Endothelial cell of umbilical vein (primary cell): ENCODE measurements at regions not wholly inside any gene's neighbourhood (a gene's known extent, or its start where the extent isn't known, plus 50 kb on each side); places are given as distances from the start of the nearest gene placed in this dataset.

Experiments used
- BruUV-seq: library from RNA; stranded (reverse); fragments of 400-500 nt; replicated peaks from 2 replicates; lab custom pipeline; 2021; lab: Mats Ljungman, UMichigan
- CTCF ChIA-PET: fragments of 300-600, 350-600 bp; sonication (Branson Sonifier 250); formaldehyde crosslinking; loops from one replicate; lab custom pipeline; 2021; ENCODE audit warnings: antibody characterized with exemption, inconsistent platforms; lab: Charles Lee
- POLR2A ChIA-PET: fragments of 300-600, 350-600 bp; sonication (Branson Sonifier 250); formaldehyde crosslinking; loops from one replicate; lab custom pipeline; 2021; ENCODE audit warnings: antibody characterized with exemption, inconsistent platforms; lab: Charles Lee
- DNase-seq: peaks from one replicate; pipeline ENCODE4 v3.0.0-alpha.2; 2011; ENCODE audit warnings: low read depth, low spot score
- FAIRE-seq: peaks from 2 replicates; lab custom pipeline; 2011; peaks lifted over from hg19 to GRCh38; lab: Jason Lieb, UNC
- H2AFZ ChIP-seq: 2 replicates; pipeline ENCODE4 v1.6.0; 2012; ENCODE audit warnings: low read depth, low read length, control low read depth, inconsistent platforms
- H3K27ac ChIP-seq: 2 replicates; pipeline ENCODE4 v1.5.1; 2011; ENCODE audit warnings: low read depth, mild to moderate bottlenecking, control low read depth, low read length, moderate library complexity; ENCODE audit not compliant: insufficient read depth
- H3K27me3 ChIP-seq, 2 experiments: 2 replicates each; pipeline versions ENCODE4 v1.6.0 to v1.6.1; 2011; ENCODE audit warnings: low read length in 2 of 2, mixed read lengths in 1 of 2; ENCODE audit not compliant: control insufficient read depth in 2 of 2, insufficient read depth in 2 of 2
- H3K36me3 ChIP-seq, 2 experiments: 2 replicates in 1 of 2; 3 replicates in 1 of 2; pipeline ENCODE4 v1.5.1; 2011; ENCODE audit warnings: low read length in 2 of 2, mild to moderate bottlenecking in 1 of 2, moderate library complexity in 1 of 2; ENCODE audit not compliant: control insufficient read depth in 2 of 2, insufficient read depth in 2 of 2; ENCODE audit errors: extremely low read depth in 1 of 2
- H3K4me1 ChIP-seq: 3 replicates; pipeline ENCODE4 v1.5.1; 2011; ENCODE audit warnings: mild to moderate bottlenecking, low read length; ENCODE audit not compliant: control insufficient read depth, insufficient read depth; ENCODE audit errors: extremely low read depth
- H3K4me2 ChIP-seq: 2 replicates; pipeline ENCODE4 v1.6.1; 2011; ENCODE audit warnings: low read length, control low read depth, mixed read lengths; ENCODE audit not compliant: insufficient read depth
- H3K4me3 ChIP-seq, 3 experiments: fragments of 200-600 bp in 1 of 3; sonication (generic), shearing (Covaris generic) in 1 of 3; replicated peaks in 1 of 3; 2 replicates each; pipeline ENCODE4 v1.5.1; 2011 to 2016; ENCODE audit warnings: control low read depth in 3 of 3, low read length in 3 of 3, mild to moderate bottlenecking in 2 of 3, inconsistent platforms in 1 of 3, low read depth in 1 of 3, moderate library complexity in 1 of 3; ENCODE audit not compliant: insufficient read depth in 1 of 3
- H3K79me2 ChIP-seq: 2 replicates; pipeline ENCODE4 v1.6.0; 2012; ENCODE audit warnings: low read length, inconsistent platforms; ENCODE audit not compliant: control insufficient read depth, insufficient read depth
- H3K9ac ChIP-seq: replicated peaks from 2 replicates; pipeline ENCODE3; 2011; ENCODE audit warnings: low read length, control low read depth; ENCODE audit not compliant: insufficient read depth; ENCODE audit errors: extremely low read depth
- H3K9me1 ChIP-seq: replicated peaks from 3 replicates; pipeline ENCODE4 v1.6.0; 2011; ENCODE audit warnings: mild to moderate bottlenecking, low read length; ENCODE audit not compliant: control insufficient read depth, insufficient read depth; ENCODE audit errors: extremely low read depth
- H3K9me3 ChIP-seq: replicated peaks from 2 replicates; pipeline ENCODE4 v1.5.1; 2012; ENCODE audit warnings: low read length, inconsistent platforms; ENCODE audit not compliant: control insufficient read depth, insufficient read depth
- H4K20me1 ChIP-seq: replicated peaks from 2 replicates; pipeline ENCODE3; 2011; ENCODE audit warnings: mild to moderate bottlenecking, low read length; ENCODE audit not compliant: control insufficient read depth, insufficient read depth; ENCODE audit errors: extremely low read depth
- FOS ChIP-seq: IDR thresholded peaks from 2 replicates; pipeline ENCODE4 v1.6.1; 2011; ENCODE audit warnings: mild to moderate bottlenecking, low read length, moderate library complexity, borderline replicate concordance; ENCODE audit not compliant: insufficient read depth
- GATA2 ChIP-seq: IDR thresholded peaks from 2 replicates; pipeline ENCODE4 v1.7.0; 2011; ENCODE audit warnings: low read depth, mild to moderate bottlenecking, moderate library complexity, mixed read lengths, low read length; ENCODE audit not compliant: insufficient read length, insufficient read depth
- JUN ChIP-seq: IDR thresholded peaks from 2 replicates; pipeline ENCODE4 v1.6.1; 2011; ENCODE audit warnings: borderline replicate concordance, low read depth; ENCODE audit not compliant: insufficient read length, insufficient read depth
- POLR2AphosphoS5 ChIP-seq: IDR thresholded peaks from 2 replicates; pipeline ENCODE4 v1.6.1; 2012; ENCODE audit warnings: low read depth, mild to moderate bottlenecking, control low read depth, low read length, moderate library complexity; ENCODE audit not compliant: insufficient read depth
- dilution Hi-C: fragments of 300-500 bp; cut with MboI; formaldehyde crosslinking; loops from one replicate; pipeline ENCODE4 v1.15.0; 2019; ENCODE audit warnings: low sequenced_read_pairs; ENCODE audit not compliant: extremely low pct_ligation_motif_present
- intact Hi-C: fragments of 100-400 bp; cut with micrococcal nuclease; formaldehyde crosslinking; loops from one replicate; pipeline ENCODE4 v1.10.0; 2022
- TF ChIP-seq, protein P1 (sequence below), 2 donors: IDR thresholded peaks; 1 replicate in 1 of 2; 2 replicates in 1 of 2; pipeline ENCODE4 v1.5.1; 2011; ENCODE audit warnings: low read length in 2 of 2, mild to moderate bottlenecking in 2 of 2, moderate library complexity in 2 of 2, control low read depth in 1 of 2, inconsistent platforms in 1 of 2, low read depth in 1 of 2; ENCODE audit not compliant: insufficient read depth in 1 of 2; ENCODE audit errors: extremely low read depth in 1 of 2

DNA sequence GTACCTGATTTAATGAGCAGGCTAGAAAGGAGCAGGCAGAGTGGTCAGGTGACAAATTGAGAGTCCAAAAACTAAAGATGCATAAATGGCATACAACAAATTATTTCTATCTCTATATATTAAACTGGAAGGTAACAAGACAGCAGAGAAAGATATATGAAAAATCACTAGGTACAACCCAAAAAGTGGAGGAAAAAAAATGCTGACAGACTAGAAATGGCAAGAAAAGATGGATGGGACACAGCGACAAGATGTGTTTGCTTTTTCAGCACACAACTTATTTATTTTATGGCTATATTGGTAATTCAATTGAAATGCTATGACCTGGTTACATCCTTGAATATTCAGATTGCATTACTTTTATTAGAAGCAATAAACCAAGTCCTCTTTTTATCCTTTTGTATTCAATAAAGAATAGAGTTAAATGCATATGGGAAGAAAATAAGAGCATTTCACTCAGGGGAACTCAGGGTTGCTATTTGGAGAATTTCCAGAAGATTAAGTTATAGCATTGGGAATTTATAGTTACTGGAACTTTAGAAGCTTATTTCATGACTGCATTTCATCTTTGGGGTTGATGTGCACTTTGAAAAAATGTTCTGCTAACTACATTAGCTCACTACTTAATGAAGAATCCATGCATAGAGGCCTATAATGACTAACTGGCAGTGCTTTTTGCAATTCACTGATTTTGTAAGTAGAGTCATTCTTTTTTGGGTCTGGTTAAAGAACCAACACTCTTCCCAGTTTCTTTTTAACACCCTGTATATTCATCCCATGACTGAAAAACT is 566.6 kb upstream of the TUSC1 start:
- no TSS peak for BruUV-seq
- peaks cover 24% of the 10 kb centered on the region for H3K4me1 ChIP-seq
- H3K79me2 ChIP-seq = no peaks in the 10 kb centered on the region
- no peaks in the 10 kb centered on the region for H3K9me3 ChIP-seq
- DNase-seq (peak; percentile 8), FAIRE-seq (no peak)
- peak overlapping the region; percentile 63 for H3K9ac ChIP-seq
- peak overlapping the region; percentile 16 for H3K4me2 ChIP-seq
- H3K9me1 ChIP-seq = no peaks in the 10 kb centered on the region
- no peak overlapping the region for H2AFZ ChIP-seq
- CTCF ChIA-PET = no interaction called here
- intact Hi-C loops (loop anchor here (1.0 kb wide), 1 partner anchor 17 kb away; no protein-coding TSS in a partner anchor), dilution Hi-C loops (no loop called here)
- TF ChIP-seq, protein P1, sequence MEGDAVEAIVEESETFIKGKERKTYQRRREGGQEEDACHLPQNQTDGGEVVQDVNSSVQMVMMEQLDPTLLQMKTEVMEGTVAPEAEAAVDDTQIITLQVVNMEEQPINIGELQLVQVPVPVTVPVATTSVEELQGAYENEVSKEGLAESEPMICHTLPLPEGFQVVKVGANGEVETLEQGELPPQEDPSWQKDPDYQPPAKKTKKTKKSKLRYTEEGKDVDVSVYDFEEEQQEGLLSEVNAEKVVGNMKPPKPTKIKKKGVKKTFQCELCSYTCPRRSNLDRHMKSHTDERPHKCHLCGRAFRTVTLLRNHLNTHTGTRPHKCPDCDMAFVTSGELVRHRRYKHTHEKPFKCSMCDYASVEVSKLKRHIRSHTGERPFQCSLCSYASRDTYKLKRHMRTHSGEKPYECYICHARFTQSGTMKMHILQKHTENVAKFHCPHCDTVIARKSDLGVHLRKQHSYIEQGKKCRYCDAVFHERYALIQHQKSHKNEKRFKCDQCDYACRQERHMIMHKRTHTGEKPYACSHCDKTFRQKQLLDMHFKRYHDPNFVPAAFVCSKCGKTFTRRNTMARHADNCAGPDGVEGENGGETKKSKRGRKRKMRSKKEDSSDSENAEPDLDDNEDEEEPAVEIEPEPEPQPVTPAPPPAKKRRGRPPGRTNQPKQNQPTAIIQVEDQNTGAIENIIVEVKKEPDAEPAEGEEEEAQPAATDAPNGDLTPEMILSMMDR (IDR thresholded peaks at IDR 0.05; ENCODE audit: extremely low read depth in 1 of 2, insufficient read depth in 1 of 2, low read depth in 1 of 2, low read length in 2 of 2) = no peak
- no peak for TF ChIP-seq JUN
- no peaks in the 10 kb centered on the region for H4K20me1 ChIP-seq
- H3K36me3 ChIP-seq = no peaks in the 10 kb centered on the region
- POLR2A ChIA-PET = interaction anchor here (1.6 kb wide), 1 partner anchor 17 kb away, joined by 4 read pairs; no protein-coding TSS in a partner anchor
- H3K4me3 ChIP-seq = no peak overlapping the region
- peak overlapping the region; percentile 92 for H3K27ac ChIP-seq
- H3K27me3 ChIP-seq = no peaks in the 10 kb centered on the region

DNA sequence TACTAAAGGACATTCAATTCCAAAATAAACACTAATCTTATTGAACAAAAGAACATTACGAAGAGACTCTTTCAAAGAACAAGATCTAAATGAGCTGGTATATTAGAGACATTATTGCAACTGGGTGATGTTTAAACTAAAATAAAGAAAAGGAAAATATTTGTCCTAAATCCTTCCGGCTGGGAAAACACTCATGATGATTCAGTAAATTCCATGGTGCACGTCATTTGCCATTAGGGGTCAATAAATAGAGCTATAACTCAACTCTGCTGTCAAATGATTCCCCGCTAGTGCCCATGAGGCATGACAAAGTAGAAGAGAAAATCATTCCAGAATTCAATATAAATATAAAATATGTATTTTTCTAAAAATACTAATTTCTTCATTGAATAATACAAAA is 565.5 kb upstream of the TUSC1 start:
- Histone ChIP-seq H3K4me1 (peaks cover 32% of the 10 kb centered on the region), H3K36me3 (no peaks in the 10 kb centered on the region), H3K9me3 (no peaks in the 10 kb centered on the region), H3K27ac (peak overlapping the region; percentile 92), H3K27me3 (no peaks in the 10 kb centered on the region), H3K4me2 (peak overlapping the region; percentile 50), H3K9me1 (no peaks in the 10 kb centered on the region), H2AFZ (no peak overlapping the region), H3K4me3 (no peak overlapping the region), H3K9ac (peak overlapping the region; percentile 63), H4K20me1 (no peaks in the 10 kb centered on the region), H3K79me2 (no peaks in the 10 kb centered on the region)
- TF ChIP-seq FOS (peak; percentile 95), GATA2 (no peak), JUN (peak; percentile 88), POLR2AphosphoS5 (peak; percentile 70)
- TF ChIP-seq, protein P1 (IDR thresholded peaks at IDR 0.05; ENCODE audit: extremely low read depth in 1 of 2, insufficient read depth in 1 of 2, low read depth in 1 of 2, low read length in 2 of 2) = no peak
- FAIRE-seq (peak; percentile 52), DNase-seq (peak; percentile 86)
- ChIA-PET POLR2A (interaction anchor here (0.6 to 1.6 kb wide), 2 partner anchors 18 to 80 kb away, joined by 4 to 5 read pairs; no protein-coding TSS in a partner anchor), CTCF (interaction anchor here (0.6 to 2.0 kb wide), 6 partner anchors 18 to 279 kb away, joined by 3 to 11 read pairs (median 4); no protein-coding TSS in a partner anchor)
- intact Hi-C loops = loop anchor here (1.0 kb wide), 1 partner anchor 19 kb away; no protein-coding TSS in a partner anchor
- BruUV-seq = no TSS peak
- dilution Hi-C loops = no loop called here
